ENCODE measurements at regions not wholly inside any gene's neighbourhood (a gene's known extent, or its start where the extent isn't known, plus 50 kb on each side); places are given as distances from the start of the nearest gene placed in this dataset.

DNA sequence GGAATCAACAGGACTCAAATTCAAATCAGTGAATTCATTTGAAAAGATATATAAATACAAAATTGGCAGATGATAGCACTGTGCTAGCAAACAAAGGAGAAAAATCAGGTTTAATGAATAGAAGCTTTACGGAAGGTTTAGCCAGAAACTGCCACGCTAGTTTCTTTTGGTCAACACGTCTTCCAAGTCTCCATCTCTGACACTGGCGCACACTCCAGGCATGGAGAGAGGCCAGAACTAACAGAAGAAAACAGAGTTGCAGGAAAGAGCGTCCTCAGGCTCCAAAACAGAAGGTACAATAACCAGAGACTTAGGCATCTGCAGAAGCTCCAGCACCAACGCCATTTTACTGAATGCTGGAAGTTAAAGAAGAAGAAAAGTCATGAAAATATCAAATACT, 497.3 kb upstream of the FRG1 start:
- no TSS peak for BruUV-seq (replicated peaks)
- TF ChIP-seq, protein P1, sequence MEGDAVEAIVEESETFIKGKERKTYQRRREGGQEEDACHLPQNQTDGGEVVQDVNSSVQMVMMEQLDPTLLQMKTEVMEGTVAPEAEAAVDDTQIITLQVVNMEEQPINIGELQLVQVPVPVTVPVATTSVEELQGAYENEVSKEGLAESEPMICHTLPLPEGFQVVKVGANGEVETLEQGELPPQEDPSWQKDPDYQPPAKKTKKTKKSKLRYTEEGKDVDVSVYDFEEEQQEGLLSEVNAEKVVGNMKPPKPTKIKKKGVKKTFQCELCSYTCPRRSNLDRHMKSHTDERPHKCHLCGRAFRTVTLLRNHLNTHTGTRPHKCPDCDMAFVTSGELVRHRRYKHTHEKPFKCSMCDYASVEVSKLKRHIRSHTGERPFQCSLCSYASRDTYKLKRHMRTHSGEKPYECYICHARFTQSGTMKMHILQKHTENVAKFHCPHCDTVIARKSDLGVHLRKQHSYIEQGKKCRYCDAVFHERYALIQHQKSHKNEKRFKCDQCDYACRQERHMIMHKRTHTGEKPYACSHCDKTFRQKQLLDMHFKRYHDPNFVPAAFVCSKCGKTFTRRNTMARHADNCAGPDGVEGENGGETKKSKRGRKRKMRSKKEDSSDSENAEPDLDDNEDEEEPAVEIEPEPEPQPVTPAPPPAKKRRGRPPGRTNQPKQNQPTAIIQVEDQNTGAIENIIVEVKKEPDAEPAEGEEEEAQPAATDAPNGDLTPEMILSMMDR (IDR thresholded peaks at IDR 0.05; ENCODE audit: unreplicated experiment) = no peak
- Mint-ChIP-seq H3K27ac (ENCODE audit: unreplicated experiment) (no peak overlapping the region), H3K9me3 (ENCODE audit: low read depth, unreplicated experiment) (peaks cover 13% of the 10 kb centered on the region), H3K4me1 (ENCODE audit: low read depth, unreplicated experiment) (no peaks in the 10 kb centered on the region), H3K36me3 (ENCODE audit: insufficient read depth, unreplicated experiment) (no peaks in the 10 kb centered on the region), H3K4me3 (ENCODE audit: low read depth, unreplicated experiment) (no peak overlapping the region), H3K27me3 (ENCODE audit: unreplicated experiment) (no peaks in the 10 kb centered on the region)
- CTCF ChIA-PET = no interaction called here
- no peak for DNase-seq
- intact Hi-C loops (cut with micrococcal nuclease; ENCODE audit: unreplicated experiment) = no loop called here

DNA sequence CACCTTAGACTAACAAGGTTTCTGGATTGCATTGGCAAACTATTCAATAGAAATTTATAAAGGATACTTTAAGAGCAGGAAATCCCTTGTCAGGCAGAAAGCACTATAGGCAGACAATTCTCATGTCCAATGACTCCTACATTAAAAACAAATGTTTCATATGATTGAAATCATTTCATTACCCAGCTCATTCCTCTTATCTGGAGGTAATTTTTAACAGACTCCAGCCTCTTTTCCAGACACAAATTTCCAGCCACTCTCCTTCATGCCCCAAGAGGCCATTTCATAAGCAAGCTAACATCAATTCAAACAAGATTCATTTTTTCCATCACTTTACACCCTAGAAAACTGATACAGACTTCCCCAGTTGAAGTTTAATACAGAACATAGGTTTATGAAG, 495.1 kb upstream of the FRG1 start:
- H3K4me3 Mint-ChIP-seq (ENCODE audit: low read depth, unreplicated experiment) = no peak overlapping the region
- BruUV-seq (replicated peaks) = no TSS peak
- H3K4me1 Mint-ChIP-seq (ENCODE audit: low read depth, unreplicated experiment) = no peaks in the 10 kb centered on the region
- TF ChIP-seq, protein P1 (IDR thresholded peaks at IDR 0.05; ENCODE audit: unreplicated experiment) = no peak
- no peak for DNase-seq
- no peaks in the 10 kb centered on the region for H3K27me3 Mint-ChIP-seq (ENCODE audit: unreplicated experiment)
- CTCF ChIA-PET = no interaction called here
- H3K9me3 Mint-ChIP-seq (ENCODE audit: low read depth, unreplicated experiment) = peaks cover 18% of the 10 kb centered on the region
- intact Hi-C loops (cut with micrococcal nuclease; ENCODE audit: unreplicated experiment) = no loop called here
- H3K36me3 Mint-ChIP-seq (ENCODE audit: insufficient read depth, unreplicated experiment) = no peaks in the 10 kb centered on the region
- no peak overlapping the region for H3K27ac Mint-ChIP-seq (ENCODE audit: unreplicated experiment)

DNA sequence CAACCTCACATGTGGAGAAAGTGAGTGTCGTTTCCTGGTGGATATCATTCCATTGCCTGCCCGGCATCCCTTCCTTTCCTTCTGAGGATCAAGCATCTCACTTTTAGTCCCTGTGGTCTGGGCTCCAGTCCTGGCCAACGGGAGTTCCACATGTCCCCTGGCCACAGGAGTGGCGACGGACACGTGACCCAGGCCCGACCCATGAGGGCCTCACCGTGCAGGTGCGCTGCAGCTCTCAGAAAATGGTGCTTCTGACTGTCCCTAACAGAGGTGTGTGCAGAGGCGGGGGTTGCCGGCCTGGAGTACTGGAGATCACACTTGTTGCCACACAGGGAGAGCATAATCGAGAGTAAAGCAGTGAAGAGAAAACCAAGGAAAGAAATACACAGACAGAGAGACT, 476.9 kb upstream of the FRG1 start:
- Mint-ChIP-seq H3K27me3 (ENCODE audit: unreplicated experiment) (no peaks in the 10 kb centered on the region), H3K36me3 (ENCODE audit: insufficient read depth, unreplicated experiment) (no peaks in the 10 kb centered on the region), H3K27ac (ENCODE audit: unreplicated experiment) (no peak overlapping the region), H3K9me3 (ENCODE audit: low read depth, unreplicated experiment) (peaks cover 16% of the 10 kb centered on the region), H3K4me3 (ENCODE audit: low read depth, unreplicated experiment) (no peak overlapping the region), H3K4me1 (ENCODE audit: low read depth, unreplicated experiment) (no peaks in the 10 kb centered on the region)
- no peak for DNase-seq
- TF ChIP-seq, protein P1 (IDR thresholded peaks at IDR 0.05; ENCODE audit: unreplicated experiment) = no peak
- intact Hi-C loops (cut with micrococcal nuclease; ENCODE audit: unreplicated experiment) = no loop called here
- CTCF ChIA-PET = no interaction called here
- no TSS peak for BruUV-seq (replicated peaks)

DNA sequence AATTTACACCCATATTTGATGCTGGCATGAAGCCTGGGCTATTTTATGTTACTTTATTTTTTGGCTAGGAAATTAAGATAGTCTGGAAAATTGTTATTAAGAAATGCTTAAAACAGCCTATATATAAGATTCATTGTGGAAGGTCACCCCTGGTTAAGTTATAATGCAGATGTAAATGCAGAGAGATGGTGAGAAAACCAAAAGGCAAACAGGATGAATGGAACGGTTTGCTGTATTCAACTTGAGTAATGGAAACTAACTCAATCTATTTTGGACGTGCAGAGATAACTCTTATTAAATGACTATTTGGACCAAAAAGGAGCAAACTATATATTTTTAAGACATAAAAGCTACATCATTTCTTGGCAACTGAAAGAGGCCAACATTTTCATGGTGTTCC, 446.3 kb upstream of the FRG1 start:
- Mint-ChIP-seq H3K36me3 (ENCODE audit: insufficient read depth, unreplicated experiment) (no peaks in the 10 kb centered on the region), H3K27me3 (ENCODE audit: unreplicated experiment) (no peaks in the 10 kb centered on the region), H3K9me3 (ENCODE audit: low read depth, unreplicated experiment) (peaks cover 22% of the 10 kb centered on the region), H3K27ac (ENCODE audit: unreplicated experiment) (no peak overlapping the region), H3K4me1 (ENCODE audit: low read depth, unreplicated experiment) (no peaks in the 10 kb centered on the region), H3K4me3 (ENCODE audit: low read depth, unreplicated experiment) (no peak overlapping the region)
- no peak for DNase-seq
- TF ChIP-seq, protein P1 (IDR thresholded peaks at IDR 0.05; ENCODE audit: unreplicated experiment) = no peak
- no TSS peak for BruUV-seq (replicated peaks)
- intact Hi-C loops (cut with micrococcal nuclease; ENCODE audit: unreplicated experiment) = no loop called here
- CTCF ChIA-PET = no interaction called here

DNA sequence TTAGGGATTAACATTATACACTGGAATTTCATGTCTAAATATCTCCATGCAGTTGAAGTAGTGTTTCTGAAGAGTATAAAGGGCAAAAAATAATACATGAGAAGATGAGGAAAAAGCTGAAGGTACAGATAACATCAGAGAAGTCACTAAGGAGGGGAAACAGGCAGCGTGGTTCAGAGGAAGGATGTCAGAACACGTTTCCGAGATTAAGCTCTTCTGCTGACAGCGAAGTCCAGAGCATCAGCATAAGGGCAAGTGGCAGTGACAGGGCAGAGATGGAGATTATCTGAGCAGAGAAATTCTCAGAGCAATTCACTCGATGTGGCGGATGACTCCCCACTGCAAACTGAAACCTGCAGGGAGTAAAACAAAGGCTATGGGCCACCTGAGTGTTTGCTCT, 443.2 kb upstream of the FRG1 start:
- TF ChIP-seq, protein P1 (IDR thresholded peaks at IDR 0.05; ENCODE audit: unreplicated experiment) = no peak
- Mint-ChIP-seq H3K4me3 (ENCODE audit: low read depth, unreplicated experiment) (no peak overlapping the region), H3K9me3 (ENCODE audit: low read depth, unreplicated experiment) (peaks cover 20% of the 10 kb centered on the region), H3K27me3 (ENCODE audit: unreplicated experiment) (no peaks in the 10 kb centered on the region), H3K36me3 (ENCODE audit: insufficient read depth, unreplicated experiment) (no peaks in the 10 kb centered on the region), H3K4me1 (ENCODE audit: low read depth, unreplicated experiment) (no peaks in the 10 kb centered on the region), H3K27ac (ENCODE audit: unreplicated experiment) (no peak overlapping the region)
- intact Hi-C loops (cut with micrococcal nuclease; ENCODE audit: unreplicated experiment) = no loop called here
- no peak for DNase-seq
- CTCF ChIA-PET = no interaction called here
- no TSS peak for BruUV-seq (replicated peaks)
